Neural cell (in vitro differentiated cells): ENCODE measurements at regions not wholly inside any gene's neighbourhood (a gene's known extent, or its start where the extent isn't known, plus 50 kb on each side); places are given as distances from the start of the nearest gene placed in this dataset.

Experiments
- CTCF ChIP-seq: fragments of 450-650 bp; IDR thresholded peaks from 2 replicates; pipeline ENCODE4 v1.5.1; 2014; ENCODE audit warnings: antibody characterized with exemption, mild to moderate bottlenecking, moderate library complexity; ENCODE audit not compliant: poor library complexity, severe bottlenecking
- EP300 ChIP-seq: fragments of 450-650 bp; conservative IDR thresholded peaks from 2 replicates; pipeline ENCODE4 v1.6.1; 2014; ENCODE audit warnings: antibody characterized with exemption, mild to moderate bottlenecking, moderate library complexity; ENCODE audit not compliant: poor library complexity, severe bottlenecking
- EZH2 ChIP-seq: fragments of 200-600, 300-800 bp; shearing (Covaris generic), sonication (generic); IDR thresholded peaks from 2 replicates; pipeline ENCODE4 v1.6.1; 2014; ENCODE audit warnings: antibody characterized with exemption, low read length, borderline replicate concordance, mild to moderate bottlenecking; ENCODE audit not compliant: insufficient read depth, poor library complexity, severe bottlenecking
- MXI1 ChIP-seq: fragments of 450-650 bp; conservative IDR thresholded peaks from 2 replicates; pipeline ENCODE4 v1.6.1; 2014; ENCODE audit warnings: antibody characterized with exemption, mild to moderate bottlenecking; ENCODE audit not compliant: poor library complexity, severe bottlenecking
- POLR2AphosphoS5 ChIP-seq: IDR thresholded peaks from 2 replicates; pipeline ENCODE4 v1.6.1; 2012
- RAD21 ChIP-seq: fragments of 450-650 bp; conservative IDR thresholded peaks from 2 replicates; pipeline ENCODE4 v1.6.1; 2014; ENCODE audit warnings: antibody characterized with exemption, mild to moderate bottlenecking, moderate library complexity
- REST ChIP-seq: IDR thresholded peaks from 2 replicates; pipeline ENCODE4 v1.6.1; 2012; ENCODE audit warnings: borderline replicate concordance
- SMC3 ChIP-seq: fragments of 450-650 bp; conservative IDR thresholded peaks from 2 replicates; pipeline ENCODE4 v1.6.1; 2014; ENCODE audit warnings: antibody characterized with exemption, mild to moderate bottlenecking, moderate library complexity; ENCODE audit not compliant: poor library complexity
- TAF1 ChIP-seq: IDR thresholded peaks from 2 replicates; pipeline ENCODE4 v1.6.1; 2012; ENCODE audit warnings: low read depth

GRCh38 chr2:194214192-194214591 is 1442.8 kb upstream of the SLC39A10 start:
- TF ChIP-seq MXI1 (no peak), CTCF (no peak), POLR2AphosphoS5 (no peak), REST (no peak), EZH2 (no peak), EP300 (no peak), RAD21 (no peak), TAF1 (no peak), SMC3 (no peak)
